CD4-positive, alpha-beta T cell treated with Interleukin-15 for 1 hour (primary cell): ENCODE measurements at regions not wholly inside any gene's neighbourhood (a gene's known extent, or its start where the extent isn't known, plus 50 kb on each side); places are given as distances from the start of the nearest gene placed in this dataset.

Experiments
- DNase-seq: peaks from one replicate; pipeline ENCODE4 v3.0.0-alpha.2; 2020

GRCh38 chr3:5270666-5271371 is 83.3 kb downstream of the EDEM1 start:
- no peak for DNase-seq

- DNase-seq = no peak
Observed at GRCh38 chr3:5271372-5271683, 83.8 kb downstream of the EDEM1 start.

- no peak for DNase-seq
Observed at GRCh38 chr3:5272387-5272786, 84.9 kb downstream of the EDEM1 start.

GRCh38 chr3:5274091-5274490 is 86.6 kb downstream of the EDEM1 start:
- no peak for DNase-seq

- DNase-seq = no peak
Observed at GRCh38 chr3:5275529-5275928, 88.0 kb downstream of the EDEM1 start.

- DNase-seq = no peak
Observed at GRCh38 chr3:5276934-5277333, 89.4 kb downstream of the EDEM1 start.

GRCh38 chr3:5277612-5278236 is 90.2 kb downstream of the EDEM1 start:
- DNase-seq = no peak

- DNase-seq = no peak
Observed at GRCh38 chr3:5278666-5279065, 91.2 kb downstream of the EDEM1 start.

GRCh38 chr3:5282703-5283102 is 95.2 kb downstream of the EDEM1 start:
- no peak for DNase-seq

GRCh38 chr3:5285439-5285838 is 97.9 kb downstream of the EDEM1 start:
- DNase-seq = no peak

GRCh38 chr3:5290915-5291314 is 103.4 kb downstream of the EDEM1 start:
- no peak for DNase-seq

GRCh38 chr3:5292512-5292911 is 105.0 kb downstream of the EDEM1 start:
- DNase-seq = no peak

GRCh38 chr3:5293207-5293606 is 105.7 kb downstream of the EDEM1 start:
- DNase-seq = no peak

GRCh38 chr3:5294356-5294755 is 106.8 kb downstream of the EDEM1 start:
- no peak for DNase-seq

- no peak for DNase-seq
Observed at GRCh38 chr3:5295191-5295690, 107.7 kb downstream of the EDEM1 start.

GRCh38 chr3:5296362-5296761 is 108.9 kb downstream of the EDEM1 start:
- no peak for DNase-seq

GRCh38 chr3:5297895-5298294 is 110.4 kb downstream of the EDEM1 start:
- no peak for DNase-seq

- no peak for DNase-seq
Observed at GRCh38 chr3:5298453-5298852, 110.9 kb downstream of the EDEM1 start.

- DNase-seq = no peak
Observed at GRCh38 chr3:5299161-5299560, 111.7 kb downstream of the EDEM1 start.

- DNase-seq = no peak
Observed at GRCh38 chr3:5300638-5301037, 113.1 kb downstream of the EDEM1 start.

GRCh38 chr3:5301651-5302297 is 114.3 kb downstream of the EDEM1 start:
- no peak for DNase-seq

GRCh38 chr3:5302661-5303060 is 115.2 kb downstream of the EDEM1 start:
- no peak for DNase-seq

- no peak for DNase-seq
Observed at GRCh38 chr3:5304188-5304587, 116.7 kb downstream of the EDEM1 start.
